ENCODE measurements at regions not wholly inside any gene's neighbourhood (a gene's known extent, or its start where the extent isn't known, plus 50 kb on each side); places are given as distances from the start of the nearest gene placed in this dataset.

- Histone ChIP-seq H3K27ac (no peak overlapping the region), H3K27me3 (no peaks in the 10 kb centered on the region), H3K4me3 (no peak overlapping the region), H3K9me3 (no peaks in the 10 kb centered on the region), H3K36me3 (no peaks in the 10 kb centered on the region), H3K4me1 (no peaks in the 10 kb centered on the region)
- WGBS, 2 donors, result 63 to 69% methylated on average over 4 of the region's 4 CpGs
- DNase-seq (no peak), FAIRE-seq (no peak), ATAC-seq (no peak)
- TF ChIP-seq, protein P1, sequence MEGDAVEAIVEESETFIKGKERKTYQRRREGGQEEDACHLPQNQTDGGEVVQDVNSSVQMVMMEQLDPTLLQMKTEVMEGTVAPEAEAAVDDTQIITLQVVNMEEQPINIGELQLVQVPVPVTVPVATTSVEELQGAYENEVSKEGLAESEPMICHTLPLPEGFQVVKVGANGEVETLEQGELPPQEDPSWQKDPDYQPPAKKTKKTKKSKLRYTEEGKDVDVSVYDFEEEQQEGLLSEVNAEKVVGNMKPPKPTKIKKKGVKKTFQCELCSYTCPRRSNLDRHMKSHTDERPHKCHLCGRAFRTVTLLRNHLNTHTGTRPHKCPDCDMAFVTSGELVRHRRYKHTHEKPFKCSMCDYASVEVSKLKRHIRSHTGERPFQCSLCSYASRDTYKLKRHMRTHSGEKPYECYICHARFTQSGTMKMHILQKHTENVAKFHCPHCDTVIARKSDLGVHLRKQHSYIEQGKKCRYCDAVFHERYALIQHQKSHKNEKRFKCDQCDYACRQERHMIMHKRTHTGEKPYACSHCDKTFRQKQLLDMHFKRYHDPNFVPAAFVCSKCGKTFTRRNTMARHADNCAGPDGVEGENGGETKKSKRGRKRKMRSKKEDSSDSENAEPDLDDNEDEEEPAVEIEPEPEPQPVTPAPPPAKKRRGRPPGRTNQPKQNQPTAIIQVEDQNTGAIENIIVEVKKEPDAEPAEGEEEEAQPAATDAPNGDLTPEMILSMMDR (IDR thresholded peaks at IDR 0.05), result no peak
- intact Hi-C loops (cut with DNase I), result no loop called here
Observed at GRCh38 chr15:56532721-56533460, 68.0 kb upstream of the MNS1 start.

DNA sequence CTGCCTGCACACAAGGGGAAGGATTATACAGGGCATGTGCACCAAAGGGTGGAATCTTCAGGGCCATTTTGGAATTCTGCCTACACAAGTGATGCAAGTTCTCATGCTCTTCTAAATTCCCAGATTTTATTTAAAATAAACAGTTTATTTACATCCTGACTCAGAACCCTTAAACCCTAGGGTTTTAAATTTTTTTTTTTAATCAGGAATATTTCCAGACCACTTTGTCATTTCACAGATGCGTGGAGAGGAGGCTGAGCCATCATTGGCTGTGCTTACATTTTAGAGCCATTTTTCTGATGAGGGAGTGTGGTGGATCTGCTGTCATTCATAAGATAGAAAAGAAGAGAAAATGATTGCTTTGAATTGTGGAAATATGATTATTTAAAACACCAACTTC, 65.2 kb upstream of the MNS1 start:
- ATAC-seq, result no peak

GRCh38 chr15:56528136-56528535, 63.2 kb upstream of the MNS1 start:
- FAIRE-seq, result no peak

More for the DNA sequence above, 65.2 kb upstream of the MNS1 start:
- TF ChIP-seq, protein P1 (IDR thresholded peaks at IDR 0.05), result no peak
- peaks cover 0 to 4% (median 0%) of the 10 kb centered on the region in 3 donors for H3K4me1 ChIP-seq
- H3K9me3 ChIP-seq, result no peaks in the 10 kb centered on the region
- intact Hi-C loops (cut with DNase I), result no loop called here
- no peak overlapping the region for H3K27ac ChIP-seq
- FAIRE-seq, result no peak
- WGBS, 2 donors, result 87 to 92% methylated on average over 1 of the region's 1 CpG
- no peak for DNase-seq
- no peak overlapping the region for H3K4me3 ChIP-seq
- no peaks in the 10 kb centered on the region for H3K36me3 ChIP-seq
- H3K27me3 ChIP-seq, result no peaks in the 10 kb centered on the region

GRCh38 chr15:56524915-56525314, 60.0 kb upstream of the MNS1 start:
- intact Hi-C loops (cut with DNase I), result no loop called here
- TF ChIP-seq, protein P1 (IDR thresholded peaks at IDR 0.05), result no peak
- Histone ChIP-seq H3K4me3 (no peak overlapping the region), H3K27ac (no peak overlapping the region), H3K27me3 (no peaks in the 10 kb centered on the region), H3K4me1 (peaks cover 0 to 4% (median 0%) of the 10 kb centered on the region in 3 donors), H3K36me3 (no peaks in the 10 kb centered on the region), H3K9me3 (no peaks in the 10 kb centered on the region)
- DNase-seq (no peak), FAIRE-seq (no peak), ATAC-seq (no peak)

More at GRCh38 chr15:56528136-56528535, 63.2 kb upstream of the MNS1 start:
- intact Hi-C loops (cut with DNase I), result no loop called here
- no peak overlapping the region for H3K4me3 ChIP-seq
- WGBS, 2 donors, result 62 to 72% methylated on average over 3 of the region's 3 CpGs
- TF ChIP-seq, protein P1 (IDR thresholded peaks at IDR 0.05), result no peak
- peaks cover 0 to 4% (median 0%) of the 10 kb centered on the region in 3 donors for H3K4me1 ChIP-seq
- no peaks in the 10 kb centered on the region for H3K27me3 ChIP-seq
- DNase-seq, result no peak
- H3K9me3 ChIP-seq, result no peaks in the 10 kb centered on the region
- H3K36me3 ChIP-seq, result no peaks in the 10 kb centered on the region
- ATAC-seq, result no peak
- H3K27ac ChIP-seq, result no peak overlapping the region

DNA sequence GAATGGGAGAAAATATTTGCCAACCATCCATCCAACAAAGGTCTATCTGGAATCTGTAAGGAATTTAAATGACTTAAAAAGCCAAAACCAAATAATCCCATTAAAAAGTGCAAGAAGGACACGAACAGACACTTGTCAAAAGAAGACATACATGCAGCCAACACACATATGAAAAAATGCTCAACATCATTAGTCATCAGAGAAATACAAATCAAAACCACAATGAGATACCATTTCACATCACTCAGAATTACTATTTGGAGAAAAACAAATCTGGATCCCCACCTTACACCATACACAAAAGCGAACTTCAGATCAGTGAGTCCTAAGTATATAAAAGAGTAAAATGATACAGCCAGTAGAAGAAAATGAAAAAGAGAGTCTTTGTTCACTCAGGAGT, 58.6 kb upstream of the MNS1 start:
- Histone ChIP-seq H3K9me3 (no peaks in the 10 kb centered on the region), H3K4me1 (peaks cover 0 to 4% (median 0%) of the 10 kb centered on the region in 3 donors), H3K36me3 (no peaks in the 10 kb centered on the region), H3K4me3 (no peak overlapping the region), H3K27ac (no peak overlapping the region), H3K27me3 (no peaks in the 10 kb centered on the region)
- FAIRE-seq (no peak), ATAC-seq (no peak), DNase-seq (no peak)
- intact Hi-C loops (cut with DNase I), result no loop called here
- TF ChIP-seq, protein P1 (IDR thresholded peaks at IDR 0.05), result no peak
- 43 to 49% methylated on average over 2 of the region's 2 CpGs for WGBS, 2 donors
